Prostate gland (tissue), 2 donors: ENCODE measurements at regions not wholly inside any gene's neighbourhood (a gene's known extent, or its start where the extent isn't known, plus 50 kb on each side); places are given as distances from the start of the nearest gene placed in this dataset.

ENCODE experiments used
- DNase-seq: peaks from one replicate; pipeline ENCODE4 v3.0.0-alpha.2; 2019; ENCODE audit warnings: low spot score
- H3K27ac ChIP-seq, 2 donors: fragments of 200-600 bp; sonication (generic); 2 replicates each; pipeline ENCODE4 v1.5.1; 2017 to 2019
- H3K27me3 ChIP-seq: fragments of 200-600 bp; sonication (generic); replicated peaks from 2 replicates; pipeline ENCODE4 v1.5.1; 2019; ENCODE audit not compliant: insufficient read depth
- H3K36me3 ChIP-seq, 2 donors: fragments of 200-600 bp; sonication (generic); 1 replicate in 1 of 2; 2 replicates in 1 of 2; pipeline versions ENCODE4 v1.5.1 to v1.8.1; 2017 to 2019
- H3K4me1 ChIP-seq: fragments of 200-600 bp; sonication (generic); replicated peaks from 2 replicates; pipeline ENCODE4 v1.5.1; 2019
- H3K4me3 ChIP-seq, 2 donors: fragments of 200-600 bp; sonication (generic); 2 replicates each; pipeline ENCODE4 v1.5.1; 2017 to 2019
- H3K9me3 ChIP-seq: fragments of 200-600 bp; sonication (generic); 2 replicates; pipeline ENCODE4 v1.5.1; 2017
- POLR2A ChIP-seq: fragments of 450-650 bp; IDR thresholded peaks from one replicate; pipeline ENCODE4 v1.6.1; 2016; ENCODE audit warnings: antibody characterized with exemption, mild to moderate bottlenecking
- POLR2AphosphoS5 ChIP-seq: sonication (generic); formaldehyde crosslinking; IDR thresholded peaks from one replicate; pipeline ENCODE4 v1.6.1; 2017; ENCODE audit warnings: antibody characterized with exemption
- WGBS: methylation state at CpG from one replicate; pipeline ENCODE4 v1.1.5; 2018; 5-methylcytosine and 5-hydroxymethylcytosine counted together
- intact Hi-C: fragments of 100-400 bp; cut with DNase I; formaldehyde crosslinking; loops from one replicate; pipeline ENCODE4 v1.14.2; 2022
- TF ChIP-seq, protein P1 (sequence below), 4 experiments: fragments of 200-600 bp in 2 of 4; fragments of 450-650 bp in 2 of 4; sonication (generic) in 2 of 4; IDR thresholded peaks; 1 replicate in 3 of 4; 2 replicates in 1 of 4; pipeline ENCODE4 v1.5.1; 2016 to 2019; ENCODE audit warnings: antibody characterized with exemption in 4 of 4, mild to moderate bottlenecking in 2 of 4, moderate library complexity in 2 of 4

DNA sequence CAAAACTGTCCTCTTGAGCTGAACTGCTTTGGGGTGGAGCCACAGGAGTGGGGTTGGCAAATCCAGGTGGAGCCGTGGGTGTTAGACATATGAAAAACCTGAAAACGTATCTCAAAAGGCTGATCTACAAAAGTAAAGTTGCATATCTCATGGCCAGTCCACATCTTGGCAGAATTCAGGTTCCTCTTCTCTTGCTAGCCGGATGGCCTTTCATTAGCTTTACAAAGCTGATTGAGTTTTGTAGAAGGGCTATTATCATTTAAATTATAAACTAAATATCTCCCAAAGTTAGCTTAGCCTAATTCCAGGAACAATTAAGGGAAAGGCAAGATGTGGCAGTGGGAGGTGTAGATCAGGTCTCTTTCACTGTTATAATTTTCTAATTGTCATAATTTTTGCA, 1427.7 kb downstream of the EFNB2 start:
- intact Hi-C loops, result no loop called here
- Histone ChIP-seq H3K9me3 (no peaks in the 10 kb centered on the region), H3K27ac (no peak overlapping the region), H3K27me3 (no peaks in the 10 kb centered on the region), H3K4me3 (no peak overlapping the region), H3K4me1 (no peaks in the 10 kb centered on the region), H3K36me3 (no peaks in the 10 kb centered on the region)
- TF ChIP-seq POLR2AphosphoS5 (no peak), POLR2A (no peak)
- TF ChIP-seq, protein P1, sequence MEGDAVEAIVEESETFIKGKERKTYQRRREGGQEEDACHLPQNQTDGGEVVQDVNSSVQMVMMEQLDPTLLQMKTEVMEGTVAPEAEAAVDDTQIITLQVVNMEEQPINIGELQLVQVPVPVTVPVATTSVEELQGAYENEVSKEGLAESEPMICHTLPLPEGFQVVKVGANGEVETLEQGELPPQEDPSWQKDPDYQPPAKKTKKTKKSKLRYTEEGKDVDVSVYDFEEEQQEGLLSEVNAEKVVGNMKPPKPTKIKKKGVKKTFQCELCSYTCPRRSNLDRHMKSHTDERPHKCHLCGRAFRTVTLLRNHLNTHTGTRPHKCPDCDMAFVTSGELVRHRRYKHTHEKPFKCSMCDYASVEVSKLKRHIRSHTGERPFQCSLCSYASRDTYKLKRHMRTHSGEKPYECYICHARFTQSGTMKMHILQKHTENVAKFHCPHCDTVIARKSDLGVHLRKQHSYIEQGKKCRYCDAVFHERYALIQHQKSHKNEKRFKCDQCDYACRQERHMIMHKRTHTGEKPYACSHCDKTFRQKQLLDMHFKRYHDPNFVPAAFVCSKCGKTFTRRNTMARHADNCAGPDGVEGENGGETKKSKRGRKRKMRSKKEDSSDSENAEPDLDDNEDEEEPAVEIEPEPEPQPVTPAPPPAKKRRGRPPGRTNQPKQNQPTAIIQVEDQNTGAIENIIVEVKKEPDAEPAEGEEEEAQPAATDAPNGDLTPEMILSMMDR (IDR thresholded peaks at IDR 0.05), result no peak
- WGBS, result 97% methylated on average over 3 of the region's 3 CpGs
- DNase-seq, result no peak

DNA sequence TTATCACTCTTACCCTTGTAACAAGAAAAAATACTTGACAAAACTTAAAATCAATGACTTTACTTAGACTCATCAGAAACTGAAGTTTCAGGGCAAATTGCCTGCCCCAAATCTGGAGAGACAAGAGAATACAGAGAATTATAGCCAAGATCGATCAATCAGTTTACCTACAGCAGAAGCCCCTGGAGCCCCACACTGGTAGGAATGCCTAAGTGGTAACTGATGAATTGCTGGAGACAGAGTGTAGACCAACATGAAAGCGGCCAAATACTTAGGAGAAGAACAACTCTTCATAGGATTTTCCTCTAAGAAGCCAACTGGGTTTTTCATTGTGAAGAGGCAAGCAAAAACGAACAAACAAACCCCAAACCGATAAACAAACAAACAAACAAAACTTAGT, 1430.0 kb downstream of the EFNB2 start:
- whole genome bisulfite sequencing, result 93% methylated on average over 4 of the region's 4 CpGs
- DNase-seq, result no peak
- Histone ChIP-seq H3K27me3 (no peaks in the 10 kb centered on the region), H3K9me3 (no peaks in the 10 kb centered on the region), H3K27ac (no peak overlapping the region), H3K36me3 (no peaks in the 10 kb centered on the region), H3K4me1 (no peaks in the 10 kb centered on the region), H3K4me3 (no peak overlapping the region)
- TF ChIP-seq POLR2A (no peak), POLR2AphosphoS5 (no peak)
- TF ChIP-seq, protein P1 (IDR thresholded peaks at IDR 0.05), result no peak
- intact Hi-C loops, result no loop called here

DNA sequence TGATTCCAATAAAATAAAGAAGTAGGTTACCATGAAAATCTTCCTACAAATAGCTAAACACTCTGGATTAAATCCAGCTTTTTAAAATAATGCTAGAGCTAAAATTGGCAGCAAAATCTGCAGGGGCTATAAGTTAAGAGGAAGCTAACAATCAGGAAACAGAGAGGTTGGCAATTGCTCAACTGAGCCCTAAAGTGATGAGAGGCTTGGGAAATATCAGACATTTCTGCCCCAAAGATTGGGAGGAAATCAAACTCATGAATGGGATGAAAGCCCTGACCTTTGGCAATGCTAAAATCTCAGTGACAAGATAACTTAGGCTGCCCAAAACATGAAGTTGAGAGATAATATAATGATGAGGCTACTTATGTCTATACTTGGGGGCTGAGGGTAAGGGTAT, 1437.9 kb downstream of the EFNB2 start:
- H3K36me3 ChIP-seq, result no peaks in the 10 kb centered on the region

DNA sequence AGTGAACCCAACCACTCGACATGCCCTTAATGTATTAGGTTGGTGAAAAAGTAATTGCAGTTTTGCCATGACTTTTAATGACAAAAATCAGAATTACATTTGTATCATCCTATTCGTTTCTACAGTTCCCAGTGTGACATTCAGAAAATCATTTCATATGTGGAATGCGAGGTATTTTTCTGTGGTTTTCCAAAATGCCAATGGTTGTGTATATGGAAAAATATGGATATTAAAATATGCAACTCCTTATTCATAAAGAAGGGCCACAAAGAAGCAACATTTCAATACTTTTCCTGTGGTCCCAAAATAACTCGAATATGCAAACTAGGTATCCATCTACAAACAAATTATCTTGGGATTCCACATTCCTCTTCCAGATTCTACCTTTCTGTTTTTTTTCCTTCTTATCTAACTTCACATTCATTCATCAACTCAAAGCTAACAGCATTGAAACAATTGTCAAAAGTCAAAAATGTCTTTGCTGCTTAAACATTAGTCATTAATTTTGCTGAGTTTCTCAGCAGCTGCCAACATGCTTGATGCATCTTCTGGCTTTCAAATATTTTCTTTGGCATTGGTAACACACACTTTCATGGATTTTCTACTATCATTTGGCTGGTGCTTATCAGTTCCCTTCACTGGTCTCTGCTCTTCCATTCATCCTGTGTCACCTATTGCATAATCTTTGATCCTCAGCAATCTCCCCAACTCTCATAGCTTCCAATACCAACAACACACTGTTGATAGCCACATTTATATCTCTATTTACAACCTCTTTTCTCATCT, 1445.4 kb downstream of the EFNB2 start:
- intact Hi-C loops, result no loop called here
- H3K9me3 ChIP-seq, result no peaks in the 10 kb centered on the region
- DNase-seq, result no peak
- no peak overlapping the region for H3K27ac ChIP-seq
- 74% methylated on average over 4 of the region's 4 CpGs for WGBS
- TF ChIP-seq POLR2A (no peak), POLR2AphosphoS5 (no peak)
- TF ChIP-seq, protein P1 (IDR thresholded peaks at IDR 0.05), result no peak
- H3K27me3 ChIP-seq, result no peaks in the 10 kb centered on the region
- no peaks in the 10 kb centered on the region for H3K36me3 ChIP-seq
- H3K4me1 ChIP-seq, result no peaks in the 10 kb centered on the region
- no peak overlapping the region for H3K4me3 ChIP-seq

More for the DNA sequence above, 1437.9 kb downstream of the EFNB2 start:
- no peaks in the 10 kb centered on the region for H3K4me1 ChIP-seq
- TF ChIP-seq POLR2A (no peak), POLR2AphosphoS5 (no peak)
- TF ChIP-seq, protein P1 (IDR thresholded peaks at IDR 0.05), result no peak
- H3K9me3 ChIP-seq, result no peaks in the 10 kb centered on the region
- H3K27me3 ChIP-seq, result no peaks in the 10 kb centered on the region
- no peak overlapping the region for H3K27ac ChIP-seq
- DNase-seq, result no peak
- H3K4me3 ChIP-seq, result no peak overlapping the region
- intact Hi-C loops, result no loop called here

DNA sequence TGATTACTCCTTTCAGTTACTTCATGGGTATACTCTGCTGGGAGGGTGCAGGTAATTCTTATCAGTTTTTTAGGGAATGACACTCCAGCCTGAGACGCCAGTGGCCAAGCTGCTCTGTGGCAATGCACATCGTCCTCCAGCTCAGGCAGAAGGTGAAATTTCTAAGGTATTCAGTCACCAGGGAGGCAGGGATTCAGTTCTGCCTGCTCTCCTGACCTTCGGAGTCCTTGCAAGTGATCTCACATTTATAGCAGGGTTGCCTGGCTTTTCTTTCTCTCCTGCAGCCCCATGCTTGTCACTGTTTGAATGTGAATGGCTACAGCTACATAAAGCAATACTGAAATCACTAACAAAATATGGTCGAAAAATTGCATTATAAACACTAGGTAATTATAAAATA, 1447.5 kb downstream of the EFNB2 start:
- Histone ChIP-seq H3K27ac (no peak overlapping the region), H3K9me3 (no peaks in the 10 kb centered on the region), H3K4me3 (no peak overlapping the region), H3K36me3 (no peaks in the 10 kb centered on the region), H3K4me1 (no peaks in the 10 kb centered on the region), H3K27me3 (no peaks in the 10 kb centered on the region)
- intact Hi-C loops, result no loop called here
- no peak for TF ChIP-seq POLR2AphosphoS5
- no peak for TF ChIP-seq POLR2A
- TF ChIP-seq, protein P1 (IDR thresholded peaks at IDR 0.05), result no peak
- 65% methylated on average over 4 of the region's 4 CpGs for WGBS
- no peak for DNase-seq
